Keratinocyte (primary cell): ENCODE measurements at regions not wholly inside any gene's neighbourhood (a gene's known extent, or its start where the extent isn't known, plus 50 kb on each side); places are given as distances from the start of the nearest gene placed in this dataset.

Experiments
- DNase-seq: peaks from one replicate; pipeline ENCODE4 v3.0.0-alpha.2; 2011; ENCODE audit warnings: low read depth, missing footprints, low spot score
- FAIRE-seq: peaks from 2 replicates; lab custom pipeline; 2011; peaks lifted over from hg19 to GRCh38; lab: Jason Lieb, UNC
- H2AFZ ChIP-seq: 2 replicates; pipeline ENCODE4 v1.6.0; 2012; ENCODE audit warnings: low read length, control low read depth, inconsistent platforms; ENCODE audit not compliant: control insufficient read depth
- H3K27ac ChIP-seq: 2 replicates; pipeline ENCODE4 v1.5.1; 2011; ENCODE audit warnings: low read length; ENCODE audit not compliant: control insufficient read depth, insufficient read depth
- H3K27me3 ChIP-seq: 3 replicates; pipeline ENCODE4 v1.6.0; 2011; ENCODE audit warnings: low read length; ENCODE audit not compliant: control insufficient read depth, insufficient read depth; ENCODE audit errors: extremely low read depth
- H3K36me3 ChIP-seq, 2 experiments: 2 replicates in 1 of 2; 3 replicates in 1 of 2; pipeline ENCODE4 v1.5.1; 2011; ENCODE audit warnings: low read length in 2 of 2, mild to moderate bottlenecking in 1 of 2; ENCODE audit not compliant: control insufficient read depth in 2 of 2, insufficient read depth in 2 of 2; ENCODE audit errors: extremely low read depth in 1 of 2
- H3K4me1 ChIP-seq: 3 replicates; pipeline ENCODE4 v1.5.1; 2011; ENCODE audit warnings: low read length; ENCODE audit not compliant: control insufficient read depth, insufficient read depth; ENCODE audit errors: extremely low read depth
- H3K4me2 ChIP-seq: 3 replicates; pipeline ENCODE4 v1.6.0; 2011; ENCODE audit warnings: low read depth, low read length; ENCODE audit not compliant: control insufficient read depth, insufficient read depth; ENCODE audit errors: extremely low read depth
- H3K4me3 ChIP-seq, 3 experiments: fragments of 200-600 bp in 1 of 3; sonication (generic) in 1 of 3; 2 replicates in 2 of 3; 3 replicates in 1 of 3; pipeline ENCODE4 v1.5.1; 2011 to 2016; ENCODE audit warnings: low read length in 3 of 3, mild to moderate bottlenecking in 3 of 3, control low read depth in 2 of 3, inconsistent platforms in 1 of 3, low read depth in 1 of 3, mixed read lengths in 1 of 3, mixed run types in 1 of 3, moderate library complexity in 1 of 3; ENCODE audit not compliant: control insufficient read depth in 2 of 3, insufficient read depth in 2 of 3; ENCODE audit errors: extremely low read depth in 1 of 3
- H3K79me2 ChIP-seq: 2 replicates; pipeline ENCODE4 v1.6.0; 2012; ENCODE audit warnings: low read length; ENCODE audit not compliant: control insufficient read depth, insufficient read depth
- H3K9ac ChIP-seq: 3 replicates; pipeline ENCODE4 v1.6.0; 2011; ENCODE audit warnings: low read length; ENCODE audit not compliant: control insufficient read depth, insufficient read depth; ENCODE audit errors: extremely low read depth
- H3K9me1 ChIP-seq: 3 replicates; pipeline ENCODE4 v1.6.0; 2011; ENCODE audit warnings: low read length; ENCODE audit not compliant: control insufficient read depth, insufficient read depth; ENCODE audit errors: extremely low read depth
- H3K9me3 ChIP-seq: 2 replicates; pipeline ENCODE4 v1.5.1; 2012; ENCODE audit warnings: low read depth, low read length; ENCODE audit not compliant: control insufficient read depth
- H4K20me1 ChIP-seq: 3 replicates; pipeline ENCODE4 v1.6.0; 2011; ENCODE audit warnings: low read length; ENCODE audit not compliant: control insufficient read depth, insufficient read depth; ENCODE audit errors: extremely low read depth
- EZH2 ChIP-seq: IDR thresholded peaks from one replicate; pipeline ENCODE4 v1.6.1; 2012; ENCODE audit warnings: inconsistent platforms, mild to moderate bottlenecking, low read length, moderate library complexity
- dilution Hi-C: fragments of 300-500 bp; cut with MboI; formaldehyde crosslinking; loops from one replicate; pipeline ENCODE4 v1.7.0; 2020; ENCODE audit warnings: low sequenced_read_pairs; ENCODE audit not compliant: extremely low pct_ligation_motif_present
- TF ChIP-seq, protein P1 (sequence below), 3 experiments: IDR thresholded peaks in 1 of 3; conservative IDR thresholded peaks in 1 of 3; optimal IDR thresholded peaks in 1 of 3; 2 replicates in 2 of 3; 3 replicates in 1 of 3; pipeline versions ENCODE3 to v1.5.1; 2011; ENCODE audit warnings: low read length in 3 of 3, mild to moderate bottlenecking in 3 of 3, moderate library complexity in 2 of 3, control low read depth in 1 of 3, inconsistent platforms in 1 of 3; ENCODE audit not compliant: insufficient read depth in 2 of 3; ENCODE audit errors: extremely low read depth in 1 of 3

GRCh38 chr2:8620611-8621382, 61.1 kb upstream of the ID2 start:
- dilution Hi-C loops: no loop called here
- H3K79me2 ChIP-seq: no peaks in the 10 kb centered on the region

GRCh38 chr2:8622199-8622911, 59.5 kb upstream of the ID2 start:
- no peak overlapping the region for H3K4me2 ChIP-seq
- no peak overlapping the region for H3K4me3 ChIP-seq
- no peaks in the 10 kb centered on the region for H3K27me3 ChIP-seq
- TF ChIP-seq, protein P1, sequence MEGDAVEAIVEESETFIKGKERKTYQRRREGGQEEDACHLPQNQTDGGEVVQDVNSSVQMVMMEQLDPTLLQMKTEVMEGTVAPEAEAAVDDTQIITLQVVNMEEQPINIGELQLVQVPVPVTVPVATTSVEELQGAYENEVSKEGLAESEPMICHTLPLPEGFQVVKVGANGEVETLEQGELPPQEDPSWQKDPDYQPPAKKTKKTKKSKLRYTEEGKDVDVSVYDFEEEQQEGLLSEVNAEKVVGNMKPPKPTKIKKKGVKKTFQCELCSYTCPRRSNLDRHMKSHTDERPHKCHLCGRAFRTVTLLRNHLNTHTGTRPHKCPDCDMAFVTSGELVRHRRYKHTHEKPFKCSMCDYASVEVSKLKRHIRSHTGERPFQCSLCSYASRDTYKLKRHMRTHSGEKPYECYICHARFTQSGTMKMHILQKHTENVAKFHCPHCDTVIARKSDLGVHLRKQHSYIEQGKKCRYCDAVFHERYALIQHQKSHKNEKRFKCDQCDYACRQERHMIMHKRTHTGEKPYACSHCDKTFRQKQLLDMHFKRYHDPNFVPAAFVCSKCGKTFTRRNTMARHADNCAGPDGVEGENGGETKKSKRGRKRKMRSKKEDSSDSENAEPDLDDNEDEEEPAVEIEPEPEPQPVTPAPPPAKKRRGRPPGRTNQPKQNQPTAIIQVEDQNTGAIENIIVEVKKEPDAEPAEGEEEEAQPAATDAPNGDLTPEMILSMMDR (optimal IDR thresholded peaks at IDR 0.05 in 1 of 3, IDR thresholded peaks at IDR 0.05 in 1 of 3, conservative IDR thresholded peaks at IDR 0.05 in 1 of 3; ENCODE audit: extremely low read depth in 1 of 3, insufficient read depth in 2 of 3, low read length in 3 of 3): no peak
- no peak for TF ChIP-seq EZH2
- DNase-seq (no peak), FAIRE-seq (no peak)
- H3K27ac ChIP-seq: no peak overlapping the region
- dilution Hi-C loops: no loop called here
- H4K20me1 ChIP-seq: no peaks in the 10 kb centered on the region
- no peaks in the 10 kb centered on the region for H3K36me3 ChIP-seq
- no peaks in the 10 kb centered on the region for H3K79me2 ChIP-seq
- H2AFZ ChIP-seq: no peak overlapping the region
- H3K4me1 ChIP-seq: no peaks in the 10 kb centered on the region
- no peaks in the 10 kb centered on the region for H3K9me1 ChIP-seq
- no peak overlapping the region for H3K9ac ChIP-seq
- H3K9me3 ChIP-seq: no peaks in the 10 kb centered on the region

More at GRCh38 chr2:8620611-8621382, 61.1 kb upstream of the ID2 start:
- no peaks in the 10 kb centered on the region for H3K4me1 ChIP-seq
- no peak overlapping the region for H3K27ac ChIP-seq
- no peaks in the 10 kb centered on the region for H3K36me3 ChIP-seq
- H3K27me3 ChIP-seq: no peaks in the 10 kb centered on the region
- no peak overlapping the region for H2AFZ ChIP-seq
- TF ChIP-seq, protein P1 (optimal IDR thresholded peaks at IDR 0.05 in 1 of 3, IDR thresholded peaks at IDR 0.05 in 1 of 3, conservative IDR thresholded peaks at IDR 0.05 in 1 of 3; ENCODE audit: extremely low read depth in 1 of 3, insufficient read depth in 2 of 3, low read length in 3 of 3): no peak
- no peak for TF ChIP-seq EZH2
- H3K4me3 ChIP-seq: no peak overlapping the region
- no peak overlapping the region for H3K4me2 ChIP-seq
- DNase-seq (no peak), FAIRE-seq (no peak)
- no peaks in the 10 kb centered on the region for H3K9me3 ChIP-seq
- no peaks in the 10 kb centered on the region for H4K20me1 ChIP-seq
- no peaks in the 10 kb centered on the region for H3K9me1 ChIP-seq
- no peak overlapping the region for H3K9ac ChIP-seq
